Endothelial cell of umbilical vein (primary cell): ENCODE measurements at regions not wholly inside any gene's neighbourhood (a gene's known extent, or its start where the extent isn't known, plus 50 kb on each side); places are given as distances from the start of the nearest gene placed in this dataset.

Experiments used
- CTCF ChIP-seq, 2 donors: IDR thresholded peaks; 1 replicate in 1 of 2; 2 replicates in 1 of 2; pipeline ENCODE4 v1.5.1; 2011; ENCODE audit warnings: low read length in 2 of 2, mild to moderate bottlenecking in 2 of 2, moderate library complexity in 2 of 2, control low read depth in 1 of 2, inconsistent platforms in 1 of 2, low read depth in 1 of 2; ENCODE audit not compliant: insufficient read depth in 1 of 2; ENCODE audit errors: extremely low read depth in 1 of 2
- EZH2 ChIP-seq: IDR thresholded peaks from 2 replicates; pipeline ENCODE4 v1.6.1; 2012; ENCODE audit warnings: borderline replicate concordance, low read depth, mild to moderate bottlenecking, moderate library complexity, low read length, inconsistent platforms; ENCODE audit not compliant: severe bottlenecking
- MAX ChIP-seq: IDR thresholded peaks from 2 replicates; pipeline ENCODE4 v1.6.1; 2011; ENCODE audit not compliant: insufficient read depth, insufficient read length
- POLR2A ChIP-seq: IDR thresholded peaks from 2 replicates; pipeline ENCODE4 v1.6.1; 2012; ENCODE audit warnings: low read depth, mild to moderate bottlenecking, control low read depth, low read length

GRCh38 chr1:208759255-208759654 is 515.1 kb upstream of the PLXNA2 start:
- TF ChIP-seq MAX (no peak), POLR2A (no peak), CTCF (IDR thresholded peaks at IDR 0.05; ENCODE audit: extremely low read depth in 1 of 2, insufficient read depth in 1 of 2, low read depth in 1 of 2, low read length in 2 of 2) (no peak), EZH2 (no peak)
